ENCODE measurements at regions not wholly inside any gene's neighbourhood (a gene's known extent, or its start where the extent isn't known, plus 50 kb on each side); places are given as distances from the start of the nearest gene placed in this dataset.

DNA sequence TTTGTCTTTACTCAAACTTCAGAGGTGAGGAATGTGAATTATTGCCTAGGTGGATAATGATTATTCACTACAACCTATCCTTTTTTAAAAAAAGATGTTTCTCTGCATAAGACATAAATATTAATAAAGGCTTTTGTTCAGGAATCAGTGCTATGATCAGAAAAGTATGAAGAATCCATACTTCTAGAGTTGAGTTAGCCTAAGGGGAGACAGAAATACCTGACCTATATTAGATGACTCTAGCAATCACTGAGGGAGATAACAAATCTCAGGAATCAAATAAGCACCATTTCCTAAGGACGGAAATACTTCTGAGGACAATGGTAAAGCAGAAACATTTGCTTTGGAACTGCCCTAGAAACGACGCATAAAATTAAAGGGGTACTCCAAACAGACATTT lies 763.8 kb downstream of the GBE1 start:
- no peaks in the 10 kb centered on the region for H3K79me2 ChIP-seq (ENCODE audit: insufficient read depth)
- in situ Hi-C loops (cut with MboI), result no loop called here
- H3K9me3 ChIP-seq (ENCODE audit: low read depth), result no peaks in the 10 kb centered on the region
- H3K36me3 ChIP-seq (ENCODE audit: low read depth), result no peaks in the 10 kb centered on the region
- H3K9me2 ChIP-seq (ENCODE audit: insufficient read depth), result no peaks in the 10 kb centered on the region
- no peak overlapping the region for H3K4me3 ChIP-seq
- H3K27me3 ChIP-seq (replicated peaks; ENCODE audit: insufficient read depth), result no peaks in the 10 kb centered on the region
- H3K4me2 ChIP-seq (ENCODE audit: unreplicated experiment), result no peak overlapping the region
- H3F3A ChIP-seq (ENCODE audit: insufficient read depth), result no peaks in the 10 kb centered on the region
- H3K9ac ChIP-seq, result no peak overlapping the region
- H3K4me1 ChIP-seq (ENCODE audit: insufficient read depth), result no peaks in the 10 kb centered on the region
- H2AFZ ChIP-seq, result no peak overlapping the region
- no peaks in the 10 kb centered on the region for H4K20me1 ChIP-seq (ENCODE audit: insufficient read depth)
- 42 to 43% methylated on average over 3 of the region's 3 CpGs for whole genome bisulfite sequencing, 2 experiments (ENCODE audit: low coverage in 1 of 2, low lambda C conversion rate in 2 of 2, missing lambda C conversion rate in 2 of 2)
- DNase-seq, result no peak
- TF ChIP-seq EZH2 (IDR thresholded peaks at IDR 0.05; ENCODE audit: insufficient read depth, poor library complexity, severe bottlenecking), result no peak
- no peak for TF ChIP-seq EZH2phosphoT487 (IDR thresholded peaks at IDR 0.05; ENCODE audit: insufficient read depth, low read depth)
- H3K27ac ChIP-seq, result no peak overlapping the region

DNA sequence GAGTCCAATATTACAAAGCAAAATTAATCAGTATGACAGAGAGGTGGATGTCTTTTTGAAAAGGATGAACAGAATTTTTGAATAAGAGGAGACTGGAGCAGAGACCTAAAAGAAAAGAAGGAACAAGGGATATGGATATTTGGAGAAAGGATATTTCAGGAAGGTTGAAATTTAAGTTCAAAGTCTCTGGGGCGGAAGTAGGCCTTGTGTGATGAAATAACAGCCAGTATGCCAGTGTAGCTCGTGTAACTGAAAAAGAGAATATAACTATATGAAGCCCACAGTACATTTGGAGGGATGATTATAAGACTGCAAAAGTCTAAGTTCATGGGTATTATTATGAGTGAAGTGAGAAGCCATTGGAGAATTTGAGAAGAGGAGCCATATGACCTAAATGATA lies 766.7 kb downstream of the GBE1 start:
- TF ChIP-seq EZH2phosphoT487 (IDR thresholded peaks at IDR 0.05; ENCODE audit: insufficient read depth, low read depth), result no peak
- no peak for TF ChIP-seq EZH2 (IDR thresholded peaks at IDR 0.05; ENCODE audit: insufficient read depth, poor library complexity, severe bottlenecking)
- Histone ChIP-seq H3K36me3 (ENCODE audit: low read depth) (no peaks in the 10 kb centered on the region), H3K27ac (no peak overlapping the region), H3K9me3 (ENCODE audit: low read depth) (no peaks in the 10 kb centered on the region), H4K20me1 (ENCODE audit: insufficient read depth) (no peaks in the 10 kb centered on the region), H3K79me2 (ENCODE audit: insufficient read depth) (no peaks in the 10 kb centered on the region), H2AFZ (no peak overlapping the region), H3K27me3 (replicated peaks; ENCODE audit: insufficient read depth) (no peaks in the 10 kb centered on the region), H3K4me2 (ENCODE audit: unreplicated experiment) (no peak overlapping the region), H3K9ac (no peak overlapping the region), H3K4me1 (ENCODE audit: insufficient read depth) (no peaks in the 10 kb centered on the region), H3F3A (ENCODE audit: insufficient read depth) (no peaks in the 10 kb centered on the region), H3K9me2 (ENCODE audit: insufficient read depth) (no peaks in the 10 kb centered on the region), H3K4me3 (no peak overlapping the region)
- no peak for DNase-seq
- 22 to 28% methylated on average over 2 of the region's 2 CpGs for WGBS, 2 experiments (ENCODE audit: low coverage in 1 of 2, low lambda C conversion rate in 2 of 2, missing lambda C conversion rate in 2 of 2)
- in situ Hi-C loops (cut with MboI), result no loop called here

DNA sequence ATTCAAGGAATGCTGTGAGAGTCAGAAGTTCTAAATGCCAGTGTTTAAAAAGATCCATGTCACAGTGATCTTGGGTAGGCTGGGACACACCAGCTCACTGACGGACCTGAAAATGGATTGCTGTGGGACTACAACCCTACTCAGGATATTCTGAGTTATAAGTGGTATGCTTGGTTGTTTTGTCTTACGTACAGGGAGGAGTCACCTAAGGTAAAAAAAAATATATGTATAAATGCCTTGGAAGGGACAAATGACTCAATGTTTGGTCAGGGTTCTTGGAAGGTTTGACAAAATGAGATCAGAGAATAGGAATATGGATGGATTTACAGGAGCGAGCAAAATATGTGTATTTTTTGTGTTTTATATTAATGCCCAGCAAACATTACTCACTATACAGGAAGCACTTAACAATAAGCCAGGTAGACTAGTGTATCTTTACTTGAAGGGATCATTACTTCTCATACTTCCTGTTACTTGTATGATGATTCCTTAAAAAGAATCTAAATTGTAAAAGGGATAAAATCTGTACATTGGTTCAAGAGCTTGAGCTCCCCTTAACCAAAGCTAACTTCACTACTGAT lies 767.3 kb downstream of the GBE1 start:
- Histone ChIP-seq H3K4me3 (no peak overlapping the region), H4K20me1 (ENCODE audit: insufficient read depth) (no peaks in the 10 kb centered on the region), H3K36me3 (ENCODE audit: low read depth) (no peaks in the 10 kb centered on the region), H2AFZ (no peak overlapping the region), H3K4me2 (ENCODE audit: unreplicated experiment) (no peak overlapping the region), H3K79me2 (ENCODE audit: insufficient read depth) (no peaks in the 10 kb centered on the region), H3K27me3 (replicated peaks; ENCODE audit: insufficient read depth) (no peaks in the 10 kb centered on the region), H3K27ac (no peak overlapping the region), H3F3A (ENCODE audit: insufficient read depth) (no peaks in the 10 kb centered on the region), H3K4me1 (ENCODE audit: insufficient read depth) (no peaks in the 10 kb centered on the region), H3K9ac (no peak overlapping the region), H3K9me3 (ENCODE audit: low read depth) (no peaks in the 10 kb centered on the region), H3K9me2 (ENCODE audit: insufficient read depth) (no peaks in the 10 kb centered on the region)
- WGBS, 2 experiments (ENCODE audit: low coverage in 1 of 2, low lambda C conversion rate in 2 of 2, missing lambda C conversion rate in 2 of 2), result 26 to 41% methylated on average over 3 of the region's 3 CpGs
- TF ChIP-seq EZH2phosphoT487 (IDR thresholded peaks at IDR 0.05; ENCODE audit: insufficient read depth, low read depth) (no peak), EZH2 (IDR thresholded peaks at IDR 0.05; ENCODE audit: insufficient read depth, poor library complexity, severe bottlenecking) (no peak)
- DNase-seq, result no peak
- in situ Hi-C loops (cut with MboI), result no loop called here

GRCh38 chr3:80993241-80993945 lies 768.1 kb downstream of the GBE1 start:
- no peak for DNase-seq
- WGBS, 2 experiments (ENCODE audit: low coverage in 1 of 2, low lambda C conversion rate in 2 of 2, missing lambda C conversion rate in 2 of 2), result 20% methylated on average over 2 of the region's 2 CpGs
- H3K9me2 ChIP-seq (ENCODE audit: insufficient read depth), result no peaks in the 10 kb centered on the region

More at GRCh38 chr3:80993241-80993945, 768.1 kb downstream of the GBE1 start:
- Histone ChIP-seq H3F3A (ENCODE audit: insufficient read depth) (no peaks in the 10 kb centered on the region), H3K27me3 (replicated peaks; ENCODE audit: insufficient read depth) (no peaks in the 10 kb centered on the region), H3K79me2 (ENCODE audit: insufficient read depth) (no peaks in the 10 kb centered on the region), H3K9me3 (ENCODE audit: low read depth) (no peaks in the 10 kb centered on the region), H3K9ac (no peak overlapping the region), H3K27ac (no peak overlapping the region), H3K4me2 (ENCODE audit: unreplicated experiment) (no peak overlapping the region), H4K20me1 (ENCODE audit: insufficient read depth) (no peaks in the 10 kb centered on the region), H3K4me1 (ENCODE audit: insufficient read depth) (no peaks in the 10 kb centered on the region), H2AFZ (no peak overlapping the region), H3K36me3 (ENCODE audit: low read depth) (no peaks in the 10 kb centered on the region), H3K4me3 (no peak overlapping the region)
- no peak for TF ChIP-seq EZH2phosphoT487 (IDR thresholded peaks at IDR 0.05; ENCODE audit: insufficient read depth, low read depth)
- TF ChIP-seq EZH2 (IDR thresholded peaks at IDR 0.05; ENCODE audit: insufficient read depth, poor library complexity, severe bottlenecking), result no peak
- in situ Hi-C loops (cut with MboI), result no loop called here
